ENCODE measurements at regions not wholly inside any gene's neighbourhood (a gene's known extent, or its start where the extent isn't known, plus 50 kb on each side); places are given as distances from the start of the nearest gene placed in this dataset.

DNA sequence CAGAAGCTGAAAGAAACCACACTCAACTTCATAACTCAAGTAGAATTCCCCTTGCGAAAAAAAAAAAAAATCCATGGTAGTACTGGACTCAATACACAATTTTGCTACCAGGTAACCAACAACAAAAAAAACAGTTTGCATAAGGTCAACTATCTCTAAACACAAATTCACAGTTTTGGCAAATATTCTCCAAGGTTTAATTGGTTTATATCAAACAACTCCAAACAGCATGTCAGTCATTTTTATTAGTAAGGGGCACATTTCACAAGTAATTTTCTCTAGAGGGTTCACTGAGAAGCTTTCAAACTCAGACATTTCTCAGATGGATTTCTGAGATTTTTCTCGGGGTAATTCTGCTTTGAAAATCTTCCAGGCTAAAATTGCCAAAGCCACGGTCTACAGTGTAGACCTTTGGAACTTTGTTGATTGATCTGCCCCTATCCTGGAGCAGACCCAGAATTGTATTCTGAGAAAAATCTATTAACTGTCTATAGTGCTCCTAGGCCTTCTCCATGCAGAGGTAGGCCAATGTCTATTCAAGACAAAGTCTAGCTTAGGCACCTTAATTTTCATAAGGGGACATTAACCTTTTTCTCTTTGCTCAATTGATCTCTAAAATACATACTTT lies 73.7 kb upstream of the NFKB1 start:
- DNase-seq (no peak), ATAC-seq (no peak)
- H3K9me3 ChIP-seq (ENCODE audit: control insufficient read depth, low read length, poor library complexity, severe bottlenecking): no peaks in the 10 kb centered on the region
- Mint-ChIP-seq H3K4me3 (no peak overlapping the region), H3K27me3 (peaks cover 8% of the 10 kb centered on the region), H3K4me1 (peaks cover 6% of the 10 kb centered on the region), H3K36me3 (ENCODE audit: low read depth) (peaks cover 3% of the 10 kb centered on the region), H3K27ac (no peak overlapping the region)

DNA sequence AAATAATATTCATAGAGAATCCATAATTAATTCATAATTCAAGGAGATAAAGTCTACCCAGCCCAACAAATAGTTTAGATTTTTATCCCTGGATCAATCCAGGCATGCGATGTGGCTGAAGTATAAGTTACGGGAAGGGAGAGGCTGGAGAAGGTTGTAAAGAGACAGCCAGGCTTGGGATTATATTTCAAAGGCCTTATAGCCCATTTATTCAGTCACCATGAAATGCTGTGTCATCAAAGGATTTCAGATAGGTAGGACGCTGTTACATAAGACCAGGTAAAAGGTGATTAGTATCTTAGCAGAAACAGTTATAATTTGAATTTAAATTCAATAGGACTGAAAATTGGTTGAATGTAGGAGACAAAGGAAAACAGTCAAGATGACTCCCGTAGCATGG lies 73.0 kb upstream of the NFKB1 start:
- Mint-ChIP-seq H3K4me1 (peaks cover 6% of the 10 kb centered on the region), H3K27me3 (peaks cover 8% of the 10 kb centered on the region), H3K4me3 (no peak overlapping the region), H3K36me3 (ENCODE audit: low read depth) (peaks cover 3% of the 10 kb centered on the region), H3K27ac (no peak overlapping the region)
- no peak for ATAC-seq
- DNase-seq: no peak
- H3K9me3 ChIP-seq (ENCODE audit: control insufficient read depth, low read length, poor library complexity, severe bottlenecking): no peaks in the 10 kb centered on the region

- no peak for ATAC-seq
- Mint-ChIP-seq H3K36me3 (ENCODE audit: low read depth) (peaks cover 3% of the 10 kb centered on the region), H3K4me1 (peaks cover 6% of the 10 kb centered on the region), H3K27ac (peak overlapping the region; percentile 19), H3K27me3 (peaks cover 8% of the 10 kb centered on the region), H3K4me3 (peak overlapping the region; percentile 5)
- no peak for DNase-seq
- no peaks in the 10 kb centered on the region for H3K9me3 ChIP-seq (ENCODE audit: control insufficient read depth, low read length, poor library complexity, severe bottlenecking)
These were observed 71.6 kb upstream of the NFKB1 start for GRCh38 chr4:102429553-102429952.

DNA sequence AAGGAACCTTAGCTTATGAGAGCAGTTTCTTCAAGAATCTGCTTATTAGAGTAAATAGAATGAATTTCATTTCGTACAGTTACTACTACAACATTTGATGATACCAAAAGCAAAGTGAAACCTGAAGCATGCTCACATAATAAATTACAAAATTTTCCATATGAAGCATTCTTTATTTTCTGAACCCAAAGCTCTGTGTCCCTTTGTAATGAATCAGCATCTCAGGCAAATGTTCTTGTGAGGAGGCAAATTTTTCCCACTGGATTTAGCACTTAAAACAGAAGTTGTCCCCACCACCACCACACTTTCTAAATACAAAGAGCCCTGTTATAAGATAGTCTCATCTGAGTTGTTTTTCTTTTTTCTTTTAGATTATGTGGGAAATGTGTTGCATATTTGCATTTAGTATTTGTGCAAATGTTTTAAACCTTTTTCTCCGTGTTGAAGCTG lies 70.7 kb upstream of the NFKB1 start:
- Mint-ChIP-seq H3K4me3 (peak overlapping the region; percentile 87), H3K36me3 (ENCODE audit: low read depth) (peaks cover 6% of the 10 kb centered on the region), H3K27me3 (peaks cover 8% of the 10 kb centered on the region), H3K4me1 (peaks cover 6% of the 10 kb centered on the region), H3K27ac (peak overlapping the region; percentile 92)
- DNase-seq (no peak), ATAC-seq (no peak)
- no peaks in the 10 kb centered on the region for H3K9me3 ChIP-seq (ENCODE audit: control insufficient read depth, low read length, poor library complexity, severe bottlenecking)

- ATAC-seq (no peak), DNase-seq (no peak)
- H3K36me3 Mint-ChIP-seq (ENCODE audit: low read depth): peaks cover 7% of the 10 kb centered on the region
- H3K4me3 Mint-ChIP-seq: no peak overlapping the region
- H3K4me1 Mint-ChIP-seq: peaks cover 6% of the 10 kb centered on the region
- peaks cover 8% of the 10 kb centered on the region for H3K27me3 Mint-ChIP-seq
- H3K27ac Mint-ChIP-seq: no peak overlapping the region
- H3K9me3 ChIP-seq (ENCODE audit: control insufficient read depth, low read length, poor library complexity, severe bottlenecking): no peaks in the 10 kb centered on the region
These were observed 69.6 kb upstream of the NFKB1 start for GRCh38 chr4:102431608-102431961.

- no peaks in the 10 kb centered on the region for H3K27me3 Mint-ChIP-seq
- no peak for DNase-seq
These were observed 64.0 kb upstream of the NFKB1 start for GRCh38 chr4:102437111-102437510.

DNA sequence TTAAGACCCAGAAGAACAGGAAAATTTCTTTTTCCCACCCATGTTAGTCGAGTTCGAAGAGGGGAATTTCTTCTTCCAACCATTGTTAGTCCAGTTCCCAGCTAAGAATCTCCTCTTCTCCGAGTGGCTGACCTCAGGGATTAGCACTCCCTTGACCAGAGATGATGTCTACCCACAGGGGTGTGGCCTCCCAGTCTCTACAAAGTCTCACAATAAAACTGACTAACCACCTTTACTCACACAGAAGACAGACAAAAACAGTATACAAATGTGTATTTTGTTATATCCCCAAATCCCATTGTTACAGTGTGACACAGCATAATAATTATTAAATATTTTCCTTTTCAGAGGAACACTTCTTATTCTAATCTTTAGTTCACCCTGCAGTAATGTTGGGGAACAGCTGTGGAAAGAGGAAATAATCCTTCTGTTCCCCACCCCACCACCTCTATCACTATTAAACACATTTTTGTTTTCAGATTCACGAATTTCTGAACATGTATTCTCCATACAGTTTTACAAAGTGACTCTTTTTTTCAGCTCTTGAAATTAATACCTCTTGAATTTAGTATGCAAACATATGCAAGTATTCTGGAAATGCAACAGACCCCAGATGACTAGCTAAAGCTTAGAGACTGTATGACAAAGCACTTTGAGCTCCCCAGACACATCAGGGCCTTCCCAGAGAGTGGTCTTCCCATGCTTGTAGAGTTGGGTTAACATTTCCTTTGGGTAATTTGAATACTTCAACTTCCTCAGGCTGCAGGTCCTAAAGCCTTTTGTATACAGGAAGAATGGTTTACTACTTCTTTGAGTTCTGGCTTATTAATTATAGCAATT lies 62.5 kb upstream of the NFKB1 start:
- Mint-ChIP-seq H3K27ac (peak overlapping the region; percentile 21), H3K4me3 (no peak overlapping the region)
- DNase-seq: no peak

More at GRCh38 chr4:102437111-102437510, 64.0 kb upstream of the NFKB1 start:
- no peak overlapping the region for H3K4me3 Mint-ChIP-seq
- peak overlapping the region; percentile 11 for H3K27ac Mint-ChIP-seq
- no peaks in the 10 kb centered on the region for H3K9me3 ChIP-seq (ENCODE audit: control insufficient read depth, low read length, poor library complexity, severe bottlenecking)
- H3K4me1 Mint-ChIP-seq: no peaks in the 10 kb centered on the region
- ATAC-seq: no peak
- peaks cover 4% of the 10 kb centered on the region for H3K36me3 Mint-ChIP-seq (ENCODE audit: low read depth)

DNA sequence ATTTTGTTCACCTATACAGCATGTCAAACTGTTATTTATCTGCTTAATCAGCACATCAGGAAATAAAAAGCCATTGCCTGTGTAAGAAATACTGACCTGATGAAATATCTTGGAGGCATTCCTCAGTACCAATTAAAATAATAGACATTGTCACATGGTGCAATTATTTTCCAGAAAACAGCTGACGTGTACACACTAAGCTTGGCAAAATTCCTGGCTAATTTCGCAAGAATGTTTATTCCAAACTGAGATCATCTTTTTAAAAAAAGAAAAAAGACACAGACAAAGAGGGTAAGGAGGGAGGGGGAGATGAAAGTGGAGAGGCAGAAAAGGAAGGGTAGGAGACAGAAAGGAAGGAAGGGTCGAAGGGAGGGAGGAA lies 61.9 kb upstream of the NFKB1 start:
- H3K27me3 Mint-ChIP-seq: no peaks in the 10 kb centered on the region
- no peaks in the 10 kb centered on the region for H3K4me1 Mint-ChIP-seq
- H3K4me3 Mint-ChIP-seq: no peak overlapping the region
- no peak overlapping the region for H3K27ac Mint-ChIP-seq
- H3K9me3 ChIP-seq (ENCODE audit: control insufficient read depth, low read length, poor library complexity, severe bottlenecking): no peaks in the 10 kb centered on the region
- DNase-seq: no peak
- peaks cover 4% of the 10 kb centered on the region for H3K36me3 Mint-ChIP-seq (ENCODE audit: low read depth)
- no peak for ATAC-seq

More for the DNA sequence above, 62.5 kb upstream of the NFKB1 start:
- no peaks in the 10 kb centered on the region for H3K9me3 ChIP-seq (ENCODE audit: control insufficient read depth, low read length, poor library complexity, severe bottlenecking)
- H3K4me1 Mint-ChIP-seq: no peaks in the 10 kb centered on the region
- H3K36me3 Mint-ChIP-seq (ENCODE audit: low read depth): peaks cover 4% of the 10 kb centered on the region
- ATAC-seq: no peak
- H3K27me3 Mint-ChIP-seq: no peaks in the 10 kb centered on the region

GRCh38 chr4:102439812-102440211 lies 61.3 kb upstream of the NFKB1 start:
- H3K27ac Mint-ChIP-seq: no peak overlapping the region
- ATAC-seq (no peak), DNase-seq (no peak)
- no peak overlapping the region for H3K4me3 Mint-ChIP-seq
- H3K9me3 ChIP-seq (ENCODE audit: control insufficient read depth, low read length, poor library complexity, severe bottlenecking): no peaks in the 10 kb centered on the region
- peaks cover 2% of the 10 kb centered on the region for H3K36me3 Mint-ChIP-seq (ENCODE audit: low read depth)
- H3K4me1 Mint-ChIP-seq: no peaks in the 10 kb centered on the region
- H3K27me3 Mint-ChIP-seq: no peaks in the 10 kb centered on the region

GRCh38 chr4:102440498-102440897 lies 60.7 kb upstream of the NFKB1 start:
- DNase-seq (no peak), ATAC-seq (no peak)
- no peak overlapping the region for H3K27ac Mint-ChIP-seq
- no peaks in the 10 kb centered on the region for H3K9me3 ChIP-seq (ENCODE audit: control insufficient read depth, low read length, poor library complexity, severe bottlenecking)
- no peak overlapping the region for H3K4me3 Mint-ChIP-seq
- no peaks in the 10 kb centered on the region for H3K4me1 Mint-ChIP-seq
- H3K36me3 Mint-ChIP-seq (ENCODE audit: low read depth): peaks cover under 1% of the 10 kb centered on the region
- no peaks in the 10 kb centered on the region for H3K27me3 Mint-ChIP-seq

- Mint-ChIP-seq H3K4me3 (no peak overlapping the region), H3K27ac (no peak overlapping the region), H3K4me1 (peaks cover 3% of the 10 kb centered on the region), H3K27me3 (no peaks in the 10 kb centered on the region), H3K36me3 (ENCODE audit: low read depth) (no peaks in the 10 kb centered on the region)
- ATAC-seq (no peak), DNase-seq (no peak)
- no peaks in the 10 kb centered on the region for H3K9me3 ChIP-seq (ENCODE audit: control insufficient read depth, low read length, poor library complexity, severe bottlenecking)
These were observed 58.9 kb upstream of the NFKB1 start for GRCh38 chr4:102441978-102442911.

- no peaks in the 10 kb centered on the region for H3K27me3 Mint-ChIP-seq
- peaks cover 7% of the 10 kb centered on the region for H3K4me1 Mint-ChIP-seq
- ATAC-seq (no peak), DNase-seq (no peak)
- H3K9me3 ChIP-seq (ENCODE audit: control insufficient read depth, low read length, poor library complexity, severe bottlenecking): no peaks in the 10 kb centered on the region
- H3K27ac Mint-ChIP-seq: no peak overlapping the region
- no peaks in the 10 kb centered on the region for H3K36me3 Mint-ChIP-seq (ENCODE audit: low read depth)
- H3K4me3 Mint-ChIP-seq: no peak overlapping the region
These were observed 56.4 kb upstream of the NFKB1 start for GRCh38 chr4:102444752-102445151.

DNA sequence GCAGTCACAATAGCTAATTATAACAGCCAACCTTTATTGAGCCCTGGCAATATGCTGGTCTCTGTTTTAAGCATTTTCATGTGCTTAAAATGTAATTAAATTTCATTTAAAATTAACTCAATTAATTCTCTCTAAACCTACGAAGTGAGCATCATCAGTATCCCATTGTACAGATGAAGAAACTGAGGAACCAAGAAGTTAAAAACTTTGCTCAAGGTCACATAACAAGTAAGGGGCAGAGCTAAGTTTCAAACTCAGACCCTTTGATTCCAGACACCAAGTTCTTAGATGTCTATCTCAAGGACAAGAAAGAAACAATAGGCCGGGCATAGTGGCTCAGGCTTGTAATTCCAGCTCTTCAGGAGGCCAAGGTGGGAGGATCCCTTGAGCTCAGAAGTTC lies 55.9 kb upstream of the NFKB1 start:
- no peak for ATAC-seq

More for the DNA sequence above, 55.9 kb upstream of the NFKB1 start:
- H3K4me1 Mint-ChIP-seq: peaks cover 10% of the 10 kb centered on the region
- H3K27ac Mint-ChIP-seq: no peak overlapping the region
- H3K9me3 ChIP-seq (ENCODE audit: control insufficient read depth, low read length, poor library complexity, severe bottlenecking): no peaks in the 10 kb centered on the region
- H3K27me3 Mint-ChIP-seq: no peaks in the 10 kb centered on the region
- H3K36me3 Mint-ChIP-seq (ENCODE audit: low read depth): no peaks in the 10 kb centered on the region
- H3K4me3 Mint-ChIP-seq: no peak overlapping the region
- DNase-seq: no peak

All from T-helper 17 cell (primary cell).